ENCODE measurements at regions not wholly inside any gene's neighbourhood (a gene's known extent, or its start where the extent isn't known, plus 50 kb on each side); places are given as distances from the start of the nearest gene placed in this dataset.

DNA sequence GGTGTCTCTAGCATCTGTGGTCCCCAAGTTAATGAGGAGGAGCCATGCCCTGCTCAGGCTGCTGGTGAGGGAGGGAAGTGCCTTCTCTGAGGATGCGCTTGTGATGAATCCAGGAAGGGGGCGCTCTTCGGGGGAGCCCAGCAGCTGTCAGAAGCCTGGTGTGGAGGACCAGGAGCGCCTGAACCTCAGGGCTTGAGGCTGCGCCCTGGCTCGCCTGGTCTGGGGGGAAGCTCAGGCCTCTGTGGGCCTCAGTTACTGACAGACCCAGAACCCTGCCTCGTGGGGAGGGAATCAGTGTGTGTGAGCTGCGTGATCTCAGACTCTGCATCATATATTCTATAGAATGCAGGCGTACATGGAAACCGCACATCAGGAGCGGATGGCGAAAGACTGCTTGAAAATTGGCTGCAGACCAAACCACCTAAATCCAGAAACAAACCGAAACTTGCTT is 126.1 kb downstream of the SEC14L1 start:
- Histone ChIP-seq H3K4me1 (ENCODE audit: control insufficient read depth, insufficient read depth, low read length) (no peaks in the 10 kb centered on the region), H3K27ac (ENCODE audit: low read depth, low read length) (no peak overlapping the region), H3K4me3 (ENCODE audit: low read length) (no peak overlapping the region), H3K36me3 (ENCODE audit: control insufficient read depth, insufficient read depth, low read length) (no peaks in the 10 kb centered on the region), H3K27me3 (ENCODE audit: control insufficient read depth, insufficient read depth, low read length) (no peaks in the 10 kb centered on the region), H3K9ac (ENCODE audit: low read length) (no peak overlapping the region)

DNA sequence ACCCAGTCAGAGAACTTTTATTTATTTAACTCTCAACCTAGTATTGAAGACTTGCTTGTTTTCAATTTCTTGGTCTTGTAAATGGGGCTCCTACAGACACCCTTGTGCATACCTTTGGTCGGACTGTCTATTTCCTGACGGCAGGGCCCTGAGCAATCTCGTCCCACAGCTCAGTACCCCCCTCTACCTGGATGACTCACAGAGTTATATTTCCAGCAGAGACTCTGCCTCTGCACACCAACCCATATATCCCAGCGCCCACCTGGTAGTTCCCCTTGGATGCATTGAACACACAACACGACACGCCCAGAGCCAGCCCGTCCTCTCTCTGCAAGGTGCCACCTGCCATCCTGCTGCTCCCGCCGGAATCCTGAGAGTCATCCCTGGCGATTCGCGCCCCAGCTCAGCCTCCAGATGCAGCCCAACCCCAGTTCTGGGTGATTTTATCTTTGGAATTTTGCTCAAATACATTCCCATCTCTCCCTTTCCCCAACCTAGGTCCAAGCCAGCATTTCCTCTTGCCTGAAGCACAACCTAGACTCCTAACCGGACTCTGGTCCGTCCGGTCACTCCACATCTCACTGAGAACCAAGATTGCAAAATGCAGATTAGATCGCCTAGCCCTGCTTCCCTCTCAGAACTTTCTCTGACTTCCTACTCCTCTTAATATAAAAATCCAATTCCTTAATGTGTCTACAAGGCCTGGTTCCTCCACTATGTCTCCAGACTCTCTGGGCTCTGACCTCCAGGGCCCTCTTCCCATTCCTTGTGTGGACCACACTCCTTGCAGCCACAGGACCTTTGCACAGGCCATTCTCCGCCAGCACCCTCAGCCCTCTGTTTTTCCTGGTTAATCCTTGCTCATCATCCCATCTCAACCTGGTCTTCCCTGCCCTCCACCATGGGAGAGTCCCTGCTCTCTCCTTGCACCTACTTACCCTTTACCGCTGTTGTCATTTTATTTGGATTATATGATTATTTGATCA is 129.2 kb downstream of the SEC14L1 start:
- Histone ChIP-seq H3K36me3 (ENCODE audit: control insufficient read depth, insufficient read depth, low read length) (no peaks in the 10 kb centered on the region), H3K4me1 (ENCODE audit: control insufficient read depth, insufficient read depth, low read length) (no peaks in the 10 kb centered on the region), H3K27me3 (ENCODE audit: control insufficient read depth, insufficient read depth, low read length) (no peaks in the 10 kb centered on the region), H3K9ac (ENCODE audit: low read length) (no peak overlapping the region), H3K4me3 (ENCODE audit: low read length) (no peak overlapping the region), H3K27ac (ENCODE audit: low read depth, low read length) (no peak overlapping the region)

DNA sequence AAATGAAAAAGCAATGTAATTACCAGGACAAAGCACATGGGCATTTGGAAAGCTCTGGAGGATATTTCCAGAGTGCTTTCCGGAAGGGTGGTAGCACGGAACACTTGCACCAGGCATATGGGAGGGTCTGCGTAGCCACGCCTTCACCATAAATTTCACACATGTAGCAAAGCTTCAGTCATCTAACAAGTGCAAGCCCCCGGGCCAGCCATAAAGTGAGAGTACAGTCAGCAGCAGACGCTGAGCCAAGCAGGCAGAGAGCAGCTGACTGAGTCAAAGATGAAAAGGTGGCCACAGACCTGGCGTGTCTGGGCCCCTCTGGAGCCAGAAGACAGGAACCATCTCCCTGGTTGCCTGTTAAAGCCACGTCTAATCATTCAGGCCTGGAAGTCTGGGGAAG is 130.6 kb downstream of the SEC14L1 start:
- Histone ChIP-seq H3K27ac (ENCODE audit: low read depth, low read length) (no peak overlapping the region), H3K27me3 (ENCODE audit: control insufficient read depth, insufficient read depth, low read length) (no peaks in the 10 kb centered on the region)

DNA sequence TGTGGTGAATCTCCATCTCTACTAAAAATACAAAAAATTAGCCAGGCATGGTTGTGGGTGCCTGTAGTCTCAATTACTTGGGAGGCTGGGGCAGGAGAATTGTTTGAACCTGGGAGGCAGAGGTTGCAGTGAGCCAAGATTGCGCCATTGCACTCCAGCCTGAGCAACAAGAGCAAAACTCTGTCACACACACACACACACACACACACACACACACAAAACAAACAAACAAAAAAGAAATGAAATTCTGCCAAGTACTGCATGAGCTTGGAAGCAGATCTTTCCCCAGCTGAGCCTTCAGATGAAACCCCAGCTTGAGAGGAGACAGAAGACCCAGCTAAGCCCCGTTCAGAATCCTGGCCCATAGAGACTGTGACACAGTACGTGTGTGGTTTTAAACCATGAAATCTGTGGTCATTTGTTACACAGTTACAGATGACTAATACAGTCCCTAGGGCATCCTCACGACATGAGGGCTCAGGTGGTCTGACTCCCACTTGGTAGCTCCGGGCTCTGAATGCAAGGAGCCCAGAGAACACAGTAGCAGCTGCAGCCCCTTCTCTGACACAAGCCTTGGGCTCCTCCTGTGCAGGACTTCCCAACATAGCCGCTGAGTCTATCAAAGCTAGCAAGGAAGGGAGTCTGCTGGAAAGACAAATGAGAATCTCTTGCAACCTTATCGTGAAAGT is 132.8 kb downstream of the SEC14L1 start:
- H3K9ac ChIP-seq (ENCODE audit: low read length), result no peak overlapping the region
- no peaks in the 10 kb centered on the region for H3K27me3 ChIP-seq (ENCODE audit: control insufficient read depth, insufficient read depth, low read length)
- no peaks in the 10 kb centered on the region for H3K36me3 ChIP-seq (ENCODE audit: control insufficient read depth, insufficient read depth, low read length)
- no peak overlapping the region for H3K27ac ChIP-seq (ENCODE audit: low read depth, low read length)
- H3K4me3 ChIP-seq (ENCODE audit: low read length), result no peak overlapping the region
- no peaks in the 10 kb centered on the region for H3K4me1 ChIP-seq (ENCODE audit: control insufficient read depth, insufficient read depth, low read length)

More for the DNA sequence above, 130.6 kb downstream of the SEC14L1 start:
- Histone ChIP-seq H3K4me3 (ENCODE audit: low read length) (no peak overlapping the region), H3K9ac (ENCODE audit: low read length) (no peak overlapping the region), H3K36me3 (ENCODE audit: control insufficient read depth, insufficient read depth, low read length) (no peaks in the 10 kb centered on the region), H3K4me1 (ENCODE audit: control insufficient read depth, insufficient read depth, low read length) (no peaks in the 10 kb centered on the region)

DNA sequence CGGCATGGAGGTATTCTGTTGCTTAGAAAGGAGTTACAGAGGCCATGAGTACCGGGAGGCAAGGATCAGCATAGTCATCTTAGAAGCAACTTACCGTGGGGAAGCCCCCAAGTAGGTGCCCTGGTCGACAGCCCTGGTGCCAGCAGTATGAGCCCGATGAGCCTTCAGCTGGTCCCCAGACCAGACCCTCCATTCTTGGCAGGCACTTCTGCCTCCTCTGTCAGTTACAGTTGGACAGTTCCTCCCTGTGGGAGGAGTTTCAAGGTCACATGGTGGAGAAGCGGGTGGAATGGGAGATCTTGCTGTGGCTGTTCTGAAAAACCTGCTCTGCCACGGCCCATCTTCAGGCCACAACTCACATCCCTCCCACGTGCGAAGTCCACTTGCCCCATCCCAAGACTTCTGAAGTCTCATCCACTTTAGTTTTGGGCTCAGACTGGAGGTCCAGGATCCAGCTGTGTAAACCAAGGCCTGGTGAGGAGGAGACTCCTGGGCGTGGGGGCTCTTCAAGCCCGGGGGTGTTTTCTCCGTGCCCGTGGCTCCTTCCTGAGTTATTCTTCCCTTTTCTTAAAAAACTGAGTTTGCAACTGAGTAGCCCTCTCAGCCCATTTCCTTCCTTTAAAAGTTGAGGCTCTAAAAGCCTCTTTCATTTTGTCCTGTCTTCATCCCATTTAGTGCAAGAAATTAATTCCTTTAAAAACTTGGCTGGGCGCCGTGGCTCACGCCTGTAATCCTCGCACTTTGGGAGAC is 133.5 kb downstream of the SEC14L1 start:
- Histone ChIP-seq H3K27ac (ENCODE audit: low read depth, low read length) (no peak overlapping the region), H3K4me1 (ENCODE audit: control insufficient read depth, insufficient read depth, low read length) (no peaks in the 10 kb centered on the region), H3K36me3 (ENCODE audit: control insufficient read depth, insufficient read depth, low read length) (no peaks in the 10 kb centered on the region), H3K27me3 (ENCODE audit: control insufficient read depth, insufficient read depth, low read length) (no peaks in the 10 kb centered on the region), H3K4me3 (ENCODE audit: low read length) (no peak overlapping the region), H3K9ac (ENCODE audit: low read length) (no peak overlapping the region)

DNA sequence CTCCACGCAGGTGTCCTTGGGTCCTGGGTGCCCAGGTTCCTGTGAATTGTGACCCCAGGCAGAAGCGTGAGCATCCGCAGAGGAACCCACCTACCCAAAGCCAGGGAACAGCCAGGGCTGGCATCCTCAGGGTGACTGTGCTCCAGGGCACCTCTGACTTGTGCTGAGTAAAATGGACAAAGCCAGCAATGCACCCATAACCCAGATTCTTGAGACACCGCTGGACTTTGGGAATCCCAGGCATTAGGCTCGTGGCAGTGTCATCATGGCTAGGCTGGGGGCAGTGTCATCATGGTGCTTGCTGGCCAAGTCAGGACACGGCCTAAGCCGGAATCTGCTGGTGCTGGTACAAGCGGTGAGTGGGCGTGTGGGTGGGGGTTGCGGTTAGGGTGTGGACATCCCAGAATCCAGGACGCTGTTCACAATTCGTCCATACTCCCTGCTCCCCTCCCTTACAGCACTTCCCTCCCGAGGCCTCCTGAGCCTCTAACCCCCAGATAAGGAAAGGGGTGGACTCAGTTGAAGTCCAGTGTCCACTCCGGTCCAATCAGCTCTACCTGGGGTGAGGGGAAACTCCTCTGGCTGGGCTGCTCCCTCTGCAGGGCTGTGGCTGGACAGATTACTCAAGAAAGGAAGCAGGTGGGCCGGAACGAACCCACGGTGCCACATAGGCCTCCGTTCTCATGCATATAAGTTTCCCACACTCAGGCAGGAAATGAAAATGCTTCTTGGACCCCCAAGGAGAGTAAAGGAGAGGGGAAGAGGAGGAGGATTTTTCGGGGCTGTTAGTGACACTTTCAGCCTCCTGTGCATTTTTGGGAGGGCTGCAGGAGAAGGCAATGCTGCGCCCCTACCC is 138.9 kb downstream of the SEC14L1 start:
- Histone ChIP-seq H3K4me3 (ENCODE audit: low read length) (peak overlapping the region; percentile 49), H3K4me1 (ENCODE audit: control insufficient read depth, insufficient read depth, low read length) (peaks cover 9% of the 10 kb centered on the region), H3K9ac (ENCODE audit: low read length) (no peak overlapping the region), H3K27ac (ENCODE audit: low read depth, low read length) (no peak overlapping the region), H3K36me3 (ENCODE audit: control insufficient read depth, insufficient read depth, low read length) (no peaks in the 10 kb centered on the region), H3K27me3 (ENCODE audit: control insufficient read depth, insufficient read depth, low read length) (peaks cover 2% of the 10 kb centered on the region)

DNA sequence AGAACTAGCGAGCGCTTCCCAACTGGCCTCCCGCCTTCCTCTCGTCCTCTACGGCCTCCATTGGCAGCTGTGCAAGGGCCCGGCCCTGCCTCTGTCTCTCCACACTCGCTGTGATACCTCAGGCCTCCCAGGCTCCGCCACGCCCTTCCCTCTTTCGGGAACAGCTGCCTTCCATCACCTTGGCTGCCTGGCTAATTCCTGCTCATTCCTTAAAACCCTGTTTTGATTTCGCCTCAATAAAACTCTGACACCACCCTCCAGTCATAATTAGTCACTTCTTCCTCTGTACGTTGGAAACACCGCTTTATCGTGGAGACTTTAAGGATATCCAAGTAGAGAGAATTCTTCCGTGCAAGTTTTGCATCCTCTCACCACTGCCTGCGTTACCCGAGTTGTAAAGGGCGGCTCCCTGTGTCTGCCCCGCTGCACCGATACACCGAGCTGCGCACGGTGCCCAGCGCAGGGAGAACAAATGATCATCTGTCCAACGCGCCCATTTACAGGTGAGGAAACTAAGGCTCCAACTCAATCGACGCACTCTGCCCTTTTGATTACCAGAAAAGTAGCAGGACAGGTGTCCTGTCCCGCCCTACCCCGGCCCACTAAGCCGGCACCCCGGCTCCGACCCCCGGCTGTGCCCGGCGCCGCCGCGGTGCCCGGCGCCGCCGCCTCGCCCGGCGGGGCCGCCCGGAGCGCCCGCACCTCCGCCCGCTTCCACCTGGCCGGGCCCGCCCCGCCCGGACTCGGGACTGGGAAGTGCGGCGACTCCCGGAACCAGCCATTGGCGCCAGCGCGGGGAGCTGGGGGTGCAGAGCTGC is 139.7 kb downstream of the SEC14L1 start:
- H3K4me1 ChIP-seq (ENCODE audit: control insufficient read depth, insufficient read depth, low read length), result peaks cover 9% of the 10 kb centered on the region
- H3K4me3 ChIP-seq (ENCODE audit: low read length), result peak overlapping the region; percentile 49
- H3K27ac ChIP-seq (ENCODE audit: low read depth, low read length), result no peak overlapping the region
- H3K9ac ChIP-seq (ENCODE audit: low read length), result no peak overlapping the region
- peaks cover 2% of the 10 kb centered on the region for H3K27me3 ChIP-seq (ENCODE audit: control insufficient read depth, insufficient read depth, low read length)
- H3K36me3 ChIP-seq (ENCODE audit: control insufficient read depth, insufficient read depth, low read length), result no peaks in the 10 kb centered on the region

DNA sequence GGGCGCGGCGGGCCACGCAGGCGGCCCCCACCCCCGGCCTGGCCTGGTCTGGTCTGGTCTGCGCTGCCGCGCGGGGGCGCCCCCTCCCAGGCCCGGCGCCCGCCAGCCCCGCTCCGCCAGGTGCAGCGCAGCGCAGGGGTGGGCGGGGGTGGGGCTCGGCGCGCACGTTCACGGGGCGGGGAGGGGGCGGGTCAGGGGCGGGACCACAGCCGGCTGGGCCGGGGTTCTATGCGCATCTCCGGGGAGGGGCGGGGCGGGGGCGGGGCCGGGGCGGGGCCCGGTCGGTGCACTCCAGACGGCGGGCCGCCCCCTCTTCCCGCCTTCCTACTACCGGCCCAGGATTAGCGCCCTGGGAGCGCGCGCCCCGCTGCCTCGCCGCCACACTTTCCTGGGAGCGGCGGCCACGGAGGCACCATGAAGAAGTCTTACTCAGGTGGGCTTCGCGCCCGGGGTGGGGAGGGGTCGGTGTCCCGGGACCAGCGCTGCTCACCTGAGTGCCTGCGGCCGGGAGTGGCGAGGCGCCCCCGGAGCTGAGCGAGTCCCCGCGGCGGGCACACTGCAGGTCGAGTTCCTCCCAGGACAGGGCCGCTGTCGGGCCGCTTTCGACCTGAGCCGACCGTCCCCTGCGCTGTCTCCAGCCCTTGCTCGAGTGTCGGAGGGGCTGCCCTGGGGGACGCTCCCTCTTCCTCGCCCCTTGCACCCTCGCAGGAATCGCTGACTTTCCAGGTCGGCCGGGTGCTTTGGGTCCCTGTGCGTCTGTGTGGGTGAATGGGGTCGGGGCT is 140.5 kb downstream of the SEC14L1 start:
- Histone ChIP-seq H3K9ac (ENCODE audit: low read length) (peak overlapping the region; percentile 38), H3K27ac (ENCODE audit: low read depth, low read length) (no peak overlapping the region), H3K27me3 (ENCODE audit: control insufficient read depth, insufficient read depth, low read length) (peaks cover 2% of the 10 kb centered on the region), H3K36me3 (ENCODE audit: control insufficient read depth, insufficient read depth, low read length) (no peaks in the 10 kb centered on the region), H3K4me1 (ENCODE audit: control insufficient read depth, insufficient read depth, low read length) (peaks cover 9% of the 10 kb centered on the region), H3K4me3 (ENCODE audit: low read length) (peak overlapping the region; percentile 75)

DNA sequence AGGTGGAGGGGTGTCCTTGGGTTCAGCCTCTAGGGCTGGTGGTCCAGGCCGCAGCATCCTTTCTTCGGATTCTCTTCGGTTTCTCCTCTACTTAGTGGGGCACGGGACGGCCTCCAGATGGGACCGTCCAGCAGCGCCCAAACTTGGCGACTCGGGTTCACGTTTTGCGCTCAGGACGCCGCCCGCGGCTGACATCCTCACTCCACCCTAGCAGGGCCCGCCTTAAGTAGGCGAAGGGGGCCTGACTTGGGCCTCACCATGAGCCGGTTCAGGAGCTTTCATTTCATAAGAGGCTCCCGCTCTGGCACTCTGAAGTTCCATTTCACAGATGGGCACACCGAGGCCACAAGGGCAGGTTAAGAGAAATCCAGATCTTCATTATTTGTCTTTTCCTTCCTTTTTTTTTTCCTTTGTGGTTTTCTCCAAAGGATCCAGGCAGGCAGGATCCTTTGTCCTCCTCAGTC is 141.2 kb downstream of the SEC14L1 start:
- Histone ChIP-seq H3K27me3 (ENCODE audit: control insufficient read depth, insufficient read depth, low read length) (peaks cover 2% of the 10 kb centered on the region), H3K4me3 (ENCODE audit: low read length) (peak overlapping the region; percentile 75), H3K36me3 (ENCODE audit: control insufficient read depth, insufficient read depth, low read length) (no peaks in the 10 kb centered on the region), H3K27ac (ENCODE audit: low read depth, low read length) (no peak overlapping the region), H3K4me1 (ENCODE audit: control insufficient read depth, insufficient read depth, low read length) (peaks cover 11% of the 10 kb centered on the region), H3K9ac (ENCODE audit: low read length) (peak overlapping the region; percentile 38)

DNA sequence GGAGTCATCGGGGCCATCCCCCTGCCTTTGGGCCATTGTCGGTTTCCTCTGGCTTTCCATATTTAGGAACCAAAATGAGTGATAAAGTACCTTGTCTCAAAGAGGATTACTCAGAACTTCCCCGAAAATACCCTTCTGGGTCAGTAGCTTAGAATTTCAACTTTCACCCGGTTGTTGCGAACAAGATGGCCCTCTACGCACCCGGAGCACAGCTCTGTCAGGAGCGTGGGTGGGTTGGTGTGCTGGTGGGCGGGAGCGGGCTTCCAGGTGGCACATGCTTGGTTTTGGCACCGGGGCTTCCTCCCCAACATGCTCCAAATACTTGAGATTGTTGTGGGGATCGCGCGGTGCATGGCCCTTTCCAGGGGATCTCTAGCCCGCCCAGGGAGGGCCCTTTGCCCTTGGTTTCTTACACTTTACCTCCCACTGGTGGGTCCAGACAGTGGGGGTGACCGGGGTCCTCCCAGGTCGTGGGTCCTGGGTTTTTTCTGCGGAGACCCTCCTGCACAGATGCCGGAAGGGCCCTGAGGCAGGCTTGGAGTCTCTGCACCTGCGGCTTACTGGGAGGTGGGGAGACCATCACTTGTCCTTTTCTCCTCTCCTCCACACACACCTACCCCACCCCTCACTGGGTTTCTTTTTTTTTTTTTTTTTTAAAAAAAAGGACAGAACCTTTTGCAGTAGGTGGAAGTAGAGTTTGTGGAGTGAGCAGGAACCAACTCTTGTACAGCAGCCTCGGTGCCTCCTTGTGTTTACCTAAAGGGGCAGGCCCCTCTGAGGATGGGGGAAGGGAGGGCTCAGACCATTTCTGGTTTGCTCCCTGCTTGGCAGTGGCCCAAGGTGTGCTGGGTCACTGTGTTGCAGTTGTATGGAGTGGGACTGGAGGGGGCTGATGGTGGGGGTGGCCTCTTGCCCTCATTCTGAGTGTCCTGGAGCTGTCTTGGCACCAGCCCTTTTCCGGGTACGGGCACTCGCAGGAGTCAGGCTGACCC is 142.1 kb downstream of the SEC14L1 start:
- Histone ChIP-seq H3K4me3 (ENCODE audit: low read length) (peak overlapping the region; percentile 9), H3K27ac (ENCODE audit: low read depth, low read length) (no peak overlapping the region)

More for the DNA sequence above, 142.1 kb downstream of the SEC14L1 start:
- H3K9ac ChIP-seq (ENCODE audit: low read length), result no peak overlapping the region
- peaks cover 2% of the 10 kb centered on the region for H3K27me3 ChIP-seq (ENCODE audit: control insufficient read depth, insufficient read depth, low read length)
- H3K4me1 ChIP-seq (ENCODE audit: control insufficient read depth, insufficient read depth, low read length), result peaks cover 20% of the 10 kb centered on the region
- H3K36me3 ChIP-seq (ENCODE audit: control insufficient read depth, insufficient read depth, low read length), result no peaks in the 10 kb centered on the region
